EL (cell line): ENCODE measurements at regions not wholly inside any gene's neighbourhood (a gene's known extent, or its start where the extent isn't known, plus 50 kb on each side); places are given as distances from the start of the nearest gene placed in this dataset.

Source experiments
- DNase-seq: peaks from one replicate; pipeline ENCODE4 v3.0.0-alpha.2; 2016

- DNase-seq = no peak
Observed at GRCh38 chr18:61616111-61616610, 276.6 kb downstream of the RNF152 start.

- DNase-seq = no peak
Observed at GRCh38 chr18:61612517-61612916, 279.3 kb downstream of the CDH20 start.

DNA sequence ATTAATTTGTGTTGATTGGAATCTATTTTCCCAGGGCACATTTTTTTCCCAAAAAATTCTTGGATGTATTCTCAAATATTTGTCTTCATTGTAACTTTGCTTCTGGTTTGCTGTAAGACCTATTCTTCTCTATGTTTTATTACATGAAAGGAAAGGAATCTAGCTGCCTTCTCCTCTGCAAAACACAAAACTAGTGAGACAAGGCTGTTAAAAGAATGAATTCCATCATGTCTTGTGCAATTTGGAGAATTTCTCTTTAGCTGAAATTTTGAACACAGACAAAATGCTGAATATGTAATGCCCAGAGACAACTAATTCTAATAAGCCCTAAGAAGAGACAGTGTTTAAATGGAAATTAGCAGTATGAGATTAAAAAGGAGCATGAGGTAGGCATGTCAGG, 275.9 kb downstream of the CDH20 start:
- no peak for DNase-seq

GRCh38 chr18:61608316-61608715, 275.1 kb downstream of the CDH20 start:
- no peak for DNase-seq

DNA sequence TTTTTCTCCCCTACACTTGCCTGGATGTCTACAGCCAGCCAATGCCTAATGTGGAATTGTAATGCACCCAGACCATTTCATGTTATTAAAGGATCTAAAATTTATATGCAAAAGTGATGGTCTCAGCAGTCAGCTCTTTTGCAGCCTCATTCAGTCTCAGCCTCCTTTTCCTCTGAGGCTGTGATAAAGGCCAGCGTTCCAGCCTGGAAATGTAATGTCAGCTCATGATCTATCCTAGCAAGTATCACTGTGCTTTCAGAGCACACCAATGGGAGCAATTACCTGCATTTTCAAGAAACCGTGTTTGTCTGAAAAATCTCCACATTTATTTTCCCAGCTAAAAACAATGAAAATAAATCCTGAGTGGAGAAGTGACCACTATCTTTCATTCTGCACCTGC, 274.6 kb downstream of the CDH20 start:
- no peak for DNase-seq

- peak; percentile 97 for DNase-seq
Observed at GRCh38 chr18:61606759-61607158, 273.5 kb downstream of the CDH20 start.

DNA sequence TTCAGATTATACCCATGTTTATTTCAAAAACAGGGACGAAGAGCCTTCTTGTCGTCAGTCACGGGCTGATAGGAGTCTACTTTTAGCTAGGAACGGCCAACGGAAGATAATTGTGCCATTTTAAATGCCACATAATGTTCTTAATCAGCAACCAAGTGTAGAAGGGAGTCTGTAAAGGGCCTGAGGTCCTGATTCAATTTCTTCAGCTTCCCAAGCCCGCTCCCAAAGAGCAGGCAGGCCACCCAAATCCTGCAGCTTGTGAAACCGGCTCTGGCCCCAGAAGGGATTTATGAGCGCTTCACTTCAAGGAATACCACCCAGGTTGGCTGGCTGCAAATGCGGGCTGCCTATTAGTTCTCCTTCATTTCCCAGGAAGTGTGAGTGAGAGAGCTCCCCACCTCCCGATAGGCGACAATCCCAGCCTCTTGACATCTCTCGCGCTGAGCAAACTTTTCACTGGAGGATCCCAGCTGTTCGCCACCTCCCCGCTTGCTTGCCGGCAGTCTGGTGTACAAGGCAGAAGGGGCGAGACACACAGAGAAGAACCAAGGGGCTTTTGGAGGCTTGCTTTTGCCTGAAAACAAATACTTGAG, 272.9 kb downstream of the CDH20 start:
- peak; percentile 67 for DNase-seq

- DNase-seq = no peak
Observed at GRCh38 chr18:61605376-61606067, 272.3 kb downstream of the CDH20 start.
